GM10248 (cell line): ENCODE measurements at regions not wholly inside any gene's neighbourhood (a gene's known extent, or its start where the extent isn't known, plus 50 kb on each side); places are given as distances from the start of the nearest gene placed in this dataset.

Experiments used
- CTCF ChIA-PET: fragments of 300-600 bp; sonication (Branson Sonifier 250); formaldehyde crosslinking; extraction: SDS; loops from one replicate; lab custom pipeline; 2021; ENCODE audit warnings: antibody characterized with exemption; lab: Yijun Ruan, JAX
- POLR2A ChIA-PET: fragments of 350-650 bp; sonication (Branson Sonifier 250); formaldehyde crosslinking; extraction: SDS; loops from one replicate; lab custom pipeline; 2020; ENCODE audit warnings: antibody characterized with exemption; lab: Yijun Ruan, JAX
- DNase-seq: peaks from one replicate; pipeline ENCODE4 v3.0.0; 2012; ENCODE audit errors: extremely low spot score
- CTCF ChIP-seq: IDR thresholded peaks from 2 replicates; pipeline ENCODE4 v1.5.1; 2012; ENCODE audit warnings: mild to moderate bottlenecking, low read depth; ENCODE audit errors: extremely low read depth, missing control alignments, control extremely low read depth

- TF ChIP-seq CTCF = no peak
- POLR2A ChIA-PET = no interaction called here
- no peak for DNase-seq
- CTCF ChIA-PET = interaction anchor here (0.9 kb wide), 1 partner anchor 32 kb away, joined by 3 read pairs; no protein-coding TSS in a partner anchor
Measured at GRCh38 chr21:35705888-35706287, 354.4 kb downstream of the SETD4 start.

- no peak for TF ChIP-seq CTCF
- DNase-seq = no peak
- ChIA-PET POLR2A (no interaction called here), CTCF (interaction anchor here (0.9 kb wide), 1 partner anchor 32 kb away, joined by 3 read pairs; no protein-coding TSS in a partner anchor)
Measured at GRCh38 chr21:35705237-35705887, 355.0 kb downstream of the SETD4 start.

DNA sequence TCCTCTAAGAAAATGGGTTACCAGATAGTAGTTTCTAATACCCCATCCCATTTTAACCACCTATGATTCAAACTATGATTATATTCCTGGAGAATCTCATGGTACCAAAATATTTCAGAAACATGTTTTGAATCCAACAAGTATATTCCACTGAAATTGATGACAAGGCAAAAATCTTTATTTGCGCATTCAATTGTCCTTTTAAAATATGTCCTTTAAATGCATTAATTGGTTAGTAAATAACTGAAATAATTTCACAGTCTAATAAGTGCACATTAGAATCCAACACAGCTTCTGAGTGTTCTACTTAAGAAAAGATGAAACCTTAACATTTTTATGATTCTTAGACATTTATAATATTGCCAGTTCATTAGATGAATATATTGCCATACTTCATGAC is 356.6 kb downstream of the SETD4 start:
- no peak for DNase-seq
- ChIA-PET CTCF (no interaction called here), POLR2A (no interaction called here)
- no peak for TF ChIP-seq CTCF

- CTCF ChIA-PET = no interaction called here
- no peak for DNase-seq
- POLR2A ChIA-PET = no interaction called here
- no peak for TF ChIP-seq CTCF
Measured at GRCh38 chr21:35699361-35699760, 361.0 kb downstream of the SETD4 start.

DNA sequence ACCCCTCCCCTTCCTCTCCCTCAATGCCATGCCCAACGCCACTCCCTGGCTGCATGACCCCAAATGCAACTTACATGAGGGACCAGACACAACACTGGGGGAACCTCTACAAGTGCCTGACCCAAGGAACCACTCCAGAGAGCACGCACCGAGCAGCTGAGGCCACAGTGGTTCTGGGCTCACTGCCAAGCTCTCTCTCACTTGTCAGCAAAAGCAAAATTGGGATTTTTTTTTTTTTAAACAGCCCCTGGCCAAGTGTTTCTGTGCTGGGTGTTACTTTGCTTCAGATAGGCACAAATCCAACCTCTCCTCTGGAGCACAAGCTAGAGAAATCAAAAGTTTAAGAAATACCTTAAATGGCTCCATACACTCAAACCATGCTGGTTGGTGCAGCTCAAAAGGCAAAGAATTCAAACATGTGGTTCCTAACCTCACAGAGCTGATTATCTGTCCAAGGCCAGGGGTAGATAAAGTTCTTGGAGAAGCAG is 363.0 kb downstream of the SETD4 start:
- ChIA-PET CTCF (interaction anchor here (1.3 kb wide), 1 partner anchor 13 kb away, joined by 3 read pairs; no protein-coding TSS in a partner anchor), POLR2A (no interaction called here)
- no peak for DNase-seq
- TF ChIP-seq CTCF = no peak

DNA sequence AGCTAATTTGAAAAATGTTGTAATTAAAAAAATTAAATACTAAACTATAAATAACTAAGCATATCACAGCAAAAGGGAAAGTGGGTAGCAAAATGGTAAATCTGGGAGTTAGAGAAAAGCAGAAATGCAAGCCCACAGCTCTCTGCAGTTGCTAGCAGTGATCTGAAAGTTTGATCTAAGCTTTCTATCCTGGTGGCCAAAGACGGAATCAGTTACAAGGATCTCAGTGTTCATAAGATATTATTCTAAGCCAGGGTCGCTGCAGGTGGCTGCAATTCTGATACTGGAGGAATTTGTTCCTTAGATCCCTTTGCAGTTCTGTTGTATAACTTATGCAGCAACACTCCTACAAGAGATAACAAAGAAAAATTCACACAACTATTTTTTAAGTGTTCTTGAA is 363.7 kb downstream of the SETD4 start:
- DNase-seq = no peak
- ChIA-PET POLR2A (no interaction called here), CTCF (no interaction called here)
- no peak for TF ChIP-seq CTCF
